ENCODE measurements at regions not wholly inside any gene's neighbourhood (a gene's known extent, or its start where the extent isn't known, plus 50 kb on each side); places are given as distances from the start of the nearest gene placed in this dataset.

- DNase-seq (ENCODE audit: low read depth) = no peak
Measured at GRCh38 chr18:72181241-72181764, 362.8 kb downstream of the CBLN2 start.

GRCh38 chr18:72180689-72181088 is 363.5 kb downstream of the CBLN2 start:
- DNase-seq (ENCODE audit: low read depth) = no peak

- DNase-seq (ENCODE audit: low read depth) = no peak
Measured at GRCh38 chr18:72174972-72175649, 369.0 kb downstream of the CBLN2 start.

GRCh38 chr18:72171596-72171995 is 372.5 kb downstream of the CBLN2 start:
- DNase-seq (ENCODE audit: low read depth) = no peak

GRCh38 chr18:72161691-72162090 is 382.5 kb downstream of the CBLN2 start:
- DNase-seq (ENCODE audit: low read depth) = no peak

GRCh38 chr18:72160510-72161445 is 383.4 kb downstream of the CBLN2 start:
- DNase-seq (ENCODE audit: low read depth) = no peak

GRCh38 chr18:72155327-72155726 is 388.8 kb downstream of the CBLN2 start:
- DNase-seq (ENCODE audit: low read depth) = no peak

- DNase-seq (ENCODE audit: low read depth) = no peak
Measured at GRCh38 chr18:72154926-72155325, 389.2 kb downstream of the CBLN2 start.

GRCh38 chr18:72152935-72153334 is 391.2 kb downstream of the CBLN2 start:
- DNase-seq (ENCODE audit: low read depth) = no peak

- DNase-seq (ENCODE audit: low read depth) = no peak
Measured at GRCh38 chr18:72147830-72148229, 396.3 kb downstream of the CBLN2 start.

- no peak for DNase-seq (ENCODE audit: low read depth)
Measured at GRCh38 chr18:72140007-72140406, 404.1 kb downstream of the CBLN2 start.

- DNase-seq (ENCODE audit: low read depth) = no peak
Measured at GRCh38 chr18:72128649-72129048, 415.5 kb downstream of the CBLN2 start.

- DNase-seq (ENCODE audit: low read depth) = no peak
Measured at GRCh38 chr18:72122103-72122502, 422.0 kb downstream of the CBLN2 start.

- DNase-seq (ENCODE audit: low read depth) = no peak
Measured at GRCh38 chr18:72119082-72119481, 425.1 kb downstream of the CBLN2 start.

- DNase-seq (ENCODE audit: low read depth) = no peak
Measured at GRCh38 chr18:72114801-72115594, 429.1 kb downstream of the CBLN2 start.

GRCh38 chr18:72107647-72108383 is 436.3 kb downstream of the CBLN2 start:
- DNase-seq (ENCODE audit: low read depth) = no peak

- DNase-seq (ENCODE audit: low read depth) = no peak
Measured at GRCh38 chr18:72104851-72105250, 439.3 kb downstream of the CBLN2 start.

- DNase-seq (ENCODE audit: low read depth) = no peak
Measured at GRCh38 chr18:72102412-72102811, 441.7 kb downstream of the CBLN2 start.

- no peak for DNase-seq (ENCODE audit: low read depth)
Measured at GRCh38 chr18:72100465-72101004, 443.6 kb downstream of the CBLN2 start.

- no peak for DNase-seq (ENCODE audit: low read depth)
Measured at GRCh38 chr18:72091369-72091768, 452.8 kb downstream of the CBLN2 start.

- no peak for DNase-seq (ENCODE audit: low read depth)
Measured at GRCh38 chr18:72089432-72089831, 454.7 kb downstream of the CBLN2 start.

Data from HS-27A (cell line).